PC-3 (cell line): ENCODE measurements at regions not wholly inside any gene's neighbourhood (a gene's known extent, or its start where the extent isn't known, plus 50 kb on each side); places are given as distances from the start of the nearest gene placed in this dataset.

ENCODE experiments used
- ATAC-seq: fragments of 200-7000 bp; cut with Tn5 transposase; 2 replicates; pipeline ENCODE4 v1.9.1; 2020; ENCODE audit warnings: mild to moderate bottlenecking, moderate library complexity
- BruUV-seq: library from RNA; stranded (reverse); fragments of 400-500 nt; replicated peaks from 2 replicates; lab custom pipeline; 2021; lab: Mats Ljungman, UMichigan
- CTCF ChIA-PET: fragments of 300-600 bp; sonication (Branson Sonifier 250); formaldehyde crosslinking; loops from one replicate; lab custom pipeline; 2022; ENCODE audit warnings: antibody characterized with exemption; lab: Charles Lee
- POLR2A ChIA-PET: fragments of 300-600 bp; sonication (Branson Sonifier 250); formaldehyde crosslinking; loops from one replicate; lab custom pipeline; 2022; ENCODE audit warnings: antibody characterized with exemption; ENCODE audit not compliant: unreplicated experiment; lab: Charles Lee
- DNase-seq: peaks from one replicate; pipeline ENCODE4 v3.0.0-alpha.2; 2015
- H2AFZ ChIP-seq: fragments of 300-600 bp; sonication (generic); 2 replicates; pipeline ENCODE4 v1.6.0; 2016; ENCODE audit warnings: antibody characterized with exemption, low read length
- H3F3A ChIP-seq: fragments of 300-600 bp; sonication (generic); one replicate; pipeline ENCODE4 v1.6.0; 2017; ENCODE audit warnings: antibody characterized with exemption, low read length, control low read depth, mild to moderate bottlenecking; ENCODE audit not compliant: unreplicated experiment
- H3K27ac ChIP-seq: fragments of 300-600 bp; sonication (generic); 2 replicates; pipeline ENCODE4 v1.5.1; 2016; ENCODE audit warnings: mild to moderate bottlenecking, low read length
- H3K27me3 ChIP-seq: fragments of 300-600 bp; sonication (generic); 2 replicates; pipeline ENCODE4 v1.6.1; 2016; ENCODE audit warnings: low read length, mixed read lengths
- H3K36me3 ChIP-seq: fragments of 300-600 bp; sonication (generic); 2 replicates; pipeline ENCODE4 v1.6.1; 2016; ENCODE audit warnings: low read depth, mixed run types, low read length, mixed read lengths
- H3K4me1 ChIP-seq: fragments of 300-600 bp; sonication (generic); 2 replicates; pipeline ENCODE4 v1.5.1; 2016; ENCODE audit warnings: low read length; ENCODE audit not compliant: insufficient read depth
- H3K4me2 ChIP-seq: fragments of 300-600 bp; sonication (generic); 2 replicates; pipeline ENCODE4 v1.6.0; 2016; ENCODE audit warnings: low read length
- H3K4me3 ChIP-seq: fragments of 300-600 bp; sonication (generic); 2 replicates; pipeline ENCODE4 v1.5.1; 2016; ENCODE audit warnings: mild to moderate bottlenecking, low read length, mixed read lengths
- H3K79me2 ChIP-seq: fragments of 300-600 bp; sonication (generic); 2 replicates; pipeline ENCODE4 v1.6.1; 2017; ENCODE audit warnings: low read length, mixed read lengths
- H3K9ac ChIP-seq: fragments of 300-600 bp; sonication (generic); 2 replicates; pipeline ENCODE4 v1.6.0; 2016; ENCODE audit warnings: mild to moderate bottlenecking, low read length
- H3K9me2 ChIP-seq: fragments of 300-600 bp; sonication (generic); replicated peaks from 2 replicates; pipeline ENCODE4 v1.6.1; 2016; ENCODE audit warnings: mixed run types, low read length, mixed read lengths
- H3K9me3 ChIP-seq: fragments of 300-600 bp; sonication (generic); 2 replicates; pipeline ENCODE4 v1.6.1; 2016; ENCODE audit warnings: low read length, mixed read lengths
- H4K20me1 ChIP-seq: fragments of 300-600 bp; sonication (generic); 2 replicates; pipeline ENCODE4 v1.6.1; 2016; ENCODE audit warnings: low read length, mixed read lengths
- CTCF ChIP-seq: fragments of 300-600 bp; sonication (generic); conservative IDR thresholded peaks from 2 replicates; pipeline ENCODE4 v1.5.1; 2017; ENCODE audit warnings: antibody characterized with exemption, low read depth, mild to moderate bottlenecking, low read length
- EZH2 ChIP-seq: fragments of 300-600 bp; sonication (generic); IDR thresholded peaks from one replicate; pipeline ENCODE4 v1.6.1; 2017; ENCODE audit warnings: antibody characterized with exemption, mild to moderate bottlenecking, low read length; ENCODE audit not compliant: unreplicated experiment
- EZH2phosphoT487 ChIP-seq: fragments of 300-600 bp; sonication (generic); IDR thresholded peaks from 2 replicates; pipeline ENCODE4 v1.6.1; 2018; ENCODE audit warnings: mild to moderate bottlenecking, antibody characterized with exemption, low read length, borderline replicate concordance
- intact Hi-C: fragments of 100-400 bp; cut with micrococcal nuclease; formaldehyde crosslinking; loops from 2 replicates; pipeline ENCODE4 v1.9.0; 2023

GRCh38 chr14:82159624-82160023 lies 626.0 kb upstream of the SEL1L start:
- intact Hi-C loops, result no loop called here
- no peaks in the 10 kb centered on the region for H3K79me2 ChIP-seq
- peaks cover 19% of the 10 kb centered on the region; the same call in 1 of the 2 replicates for H3K9me3 ChIP-seq
- H3K9me2 ChIP-seq, result no peaks in the 10 kb centered on the region
- H3K36me3 ChIP-seq, result no peaks in the 10 kb centered on the region
- no peak overlapping the region for H3K9ac ChIP-seq
- ChIA-PET POLR2A (no interaction called here), CTCF (no interaction called here)
- H3K27me3 ChIP-seq, result no peaks in the 10 kb centered on the region
- H4K20me1 ChIP-seq, result no peaks in the 10 kb centered on the region
- H3K27ac ChIP-seq, result no peak overlapping the region
- no peak overlapping the region for H3K4me3 ChIP-seq
- TF ChIP-seq EZH2phosphoT487 (no peak), EZH2 (no peak), CTCF (no peak)
- no peak overlapping the region for H3K4me2 ChIP-seq
- no peak overlapping the region for H2AFZ ChIP-seq
- ATAC-seq, result no peak
- H3F3A ChIP-seq, result no peaks in the 10 kb centered on the region
- no peaks in the 10 kb centered on the region for H3K4me1 ChIP-seq
- BruUV-seq, result no TSS peak
- no peak for DNase-seq

GRCh38 chr14:82180139-82180538 lies 646.5 kb upstream of the SEL1L start:
- Histone ChIP-seq H3K9me2 (no peaks in the 10 kb centered on the region), H4K20me1 (no peaks in the 10 kb centered on the region), H3K4me1 (no peaks in the 10 kb centered on the region), H3K27ac (no peak overlapping the region), H3K36me3 (no peaks in the 10 kb centered on the region), H3K27me3 (no peaks in the 10 kb centered on the region), H3K9me3 (peaks cover 13% of the 10 kb centered on the region; the same call in 1 of the 2 replicates), H3K9ac (no peak overlapping the region), H3F3A (no peaks in the 10 kb centered on the region), H3K4me2 (no peak overlapping the region), H2AFZ (no peak overlapping the region), H3K79me2 (no peaks in the 10 kb centered on the region), H3K4me3 (no peak overlapping the region)
- DNase-seq (no peak), ATAC-seq (no peak)
- POLR2A ChIA-PET, result no interaction called here
- BruUV-seq, result no TSS peak
- no peak for TF ChIP-seq EZH2
- no peak for TF ChIP-seq CTCF
- TF ChIP-seq EZH2phosphoT487, result no peak
- intact Hi-C loops, result no loop called here
- CTCF ChIA-PET, result no interaction called here

- intact Hi-C loops, result no loop called here
- no TSS peak for BruUV-seq
- TF ChIP-seq EZH2phosphoT487 (no peak), CTCF (no peak), EZH2 (no peak)
These were observed 649.0 kb upstream of the SEL1L start for GRCh38 chr14:82182646-82183045.

More at GRCh38 chr14:82182646-82183045, 649.0 kb upstream of the SEL1L start:
- no peaks in the 10 kb centered on the region for H3K4me1 ChIP-seq
- H3K27me3 ChIP-seq, result no peaks in the 10 kb centered on the region
- no peaks in the 10 kb centered on the region for H3K9me2 ChIP-seq
- ATAC-seq, result no peak
- no peak overlapping the region for H3K9ac ChIP-seq
- H3K27ac ChIP-seq, result no peak overlapping the region
- DNase-seq, result no peak
- H2AFZ ChIP-seq, result no peak overlapping the region
- no peaks in the 10 kb centered on the region for H3K79me2 ChIP-seq
- no peaks in the 10 kb centered on the region for H3K36me3 ChIP-seq
- CTCF ChIA-PET, result no interaction called here
- no peak overlapping the region for H3K4me2 ChIP-seq
- no peak overlapping the region for H3K4me3 ChIP-seq
- H3K9me3 ChIP-seq, result peaks cover 9% of the 10 kb centered on the region; the same call in 1 of the 2 replicates
- POLR2A ChIA-PET, result no interaction called here
- no peaks in the 10 kb centered on the region for H3F3A ChIP-seq
- no peaks in the 10 kb centered on the region for H4K20me1 ChIP-seq
